GM19324 (cell line): ENCODE measurements at regions not wholly inside any gene's neighbourhood (a gene's known extent, or its start where the extent isn't known, plus 50 kb on each side); places are given as distances from the start of the nearest gene placed in this dataset.
"Not testable (repeated sequence)": the region's sequence is repeated elsewhere in the genome, so short reads cannot be mapped to it uniquely, and the experiment has no call there.

Experiments
- ATAC-seq: cut with Tn5 transposase; IDR thresholded peaks from one replicate; pipeline ENCODE4 v1.9.1; 2021; ENCODE audit warnings: mild to moderate bottlenecking, moderate library complexity; ENCODE audit not compliant: unreplicated experiment, low FRiP score

- not testable (repeated sequence) for ATAC-seq
Measured at GRCh38 chr21:6482616-6483015, 4038.8 kb upstream of the TPTE start.

GRCh38 chr21:6483645-6484044 lies 4037.7 kb upstream of the TPTE start:
- not testable (repeated sequence) for ATAC-seq

GRCh38 chr21:6486821-6487220 lies 4034.6 kb upstream of the TPTE start:
- ATAC-seq, result not testable (repeated sequence)

GRCh38 chr21:6492691-6493090 lies 4028.7 kb upstream of the TPTE start:
- ATAC-seq, result not testable (repeated sequence)

GRCh38 chr21:6493957-6494356 lies 4027.4 kb upstream of the TPTE start:
- ATAC-seq, result not testable (repeated sequence)

GRCh38 chr21:6496356-6496755 lies 4025.0 kb upstream of the TPTE start:
- ATAC-seq, result not testable (repeated sequence)

- ATAC-seq, result not testable (repeated sequence)
Measured at GRCh38 chr21:6498716-6499115, 4022.7 kb upstream of the TPTE start.

- peak; percentile 89 for ATAC-seq
Measured at GRCh38 chr21:6499128-6499826, 4022.1 kb upstream of the TPTE start.

GRCh38 chr21:6499866-6500265 lies 4021.5 kb upstream of the TPTE start:
- not testable (repeated sequence) for ATAC-seq

GRCh38 chr21:6500681-6501080 lies 4020.7 kb upstream of the TPTE start:
- ATAC-seq, result not testable (repeated sequence)

- not testable (repeated sequence) for ATAC-seq
Measured at GRCh38 chr21:6506167-6506894, 4015.1 kb upstream of the TPTE start.

- ATAC-seq, result not testable (repeated sequence)
Measured at GRCh38 chr21:6507632-6508031, 4013.8 kb upstream of the TPTE start.

GRCh38 chr21:6521777-6522176 lies 3999.6 kb upstream of the TPTE start:
- ATAC-seq, result not testable (repeated sequence)

GRCh38 chr21:6526213-6526612 lies 3995.2 kb upstream of the TPTE start:
- not testable (repeated sequence) for ATAC-seq

GRCh38 chr21:6530655-6531054 lies 3990.7 kb upstream of the TPTE start:
- not testable (repeated sequence) for ATAC-seq

GRCh38 chr21:6533261-6533660 lies 3988.1 kb upstream of the TPTE start:
- ATAC-seq, result not testable (repeated sequence)

- ATAC-seq, result not testable (repeated sequence)
Measured at GRCh38 chr21:6538320-6538719, 3983.1 kb upstream of the TPTE start.

GRCh38 chr21:6539688-6540087 lies 3981.7 kb upstream of the TPTE start:
- ATAC-seq, result not testable (repeated sequence)

- ATAC-seq, result not testable (repeated sequence)
Measured at GRCh38 chr21:6541036-6541435, 3980.3 kb upstream of the TPTE start.

- not testable (repeated sequence) for ATAC-seq
Measured at GRCh38 chr21:6545288-6545687, 3976.1 kb upstream of the TPTE start.

GRCh38 chr21:6551045-6551444 lies 3970.3 kb upstream of the TPTE start:
- not testable (repeated sequence) for ATAC-seq
